ENCODE measurements at regions not wholly inside any gene's neighbourhood (a gene's known extent, or its start where the extent isn't known, plus 50 kb on each side); places are given as distances from the start of the nearest gene placed in this dataset.

GRCh38 chr7:73967832-73968290 lies 60.1 kb upstream of the ELN start (continued):
- TF ChIP-seq ELK1 (IDR thresholded peaks at IDR 0.05; ENCODE audit: borderline replicate concordance, low read depth, low read length) (no peak), FOS (IDR thresholded peaks at IDR 0.05; ENCODE audit: low read depth, low read length) (no peak), RAD21 (IDR thresholded peaks at IDR 0.05; ENCODE audit: low read length) (no peak), RFX5 (IDR thresholded peaks at IDR 0.05; ENCODE audit: low read depth, low read length) (no peak)

DNA sequence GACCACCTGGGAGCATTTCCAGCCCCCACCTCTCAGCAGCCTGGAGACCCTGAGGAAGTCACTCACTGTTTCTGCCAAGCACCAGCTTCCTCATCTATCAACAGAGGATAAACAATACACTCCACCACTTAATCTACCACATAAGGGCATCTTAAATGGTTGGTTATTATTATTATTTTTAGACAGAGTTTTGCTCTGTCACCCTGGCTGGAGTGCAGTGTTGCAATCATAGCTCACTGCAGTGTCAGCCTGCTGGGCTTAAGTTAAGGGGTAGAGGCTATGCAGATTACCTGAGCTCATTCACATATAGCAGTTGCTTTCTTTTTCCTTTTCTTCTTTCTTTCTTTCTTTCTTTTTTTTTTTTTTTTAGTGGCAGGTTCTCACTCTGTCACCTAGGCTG lies 59.5 kb upstream of the ELN start:
- Histone ChIP-seq H4K5ac (ENCODE audit: low read depth, low read length) (no peak overlapping the region), H3K9ac (ENCODE audit: low read depth, low read length) (no peak overlapping the region), H4K91ac (ENCODE audit: insufficient read depth, low read depth, low read length) (no peak overlapping the region), H2BK120ac (ENCODE audit: low read depth, low read length) (no peak overlapping the region), H3K9me3 (ENCODE audit: control insufficient read depth, insufficient read depth, low read length) (peaks cover 9% of the 10 kb centered on the region), H3K14ac (replicated peaks; ENCODE audit: low read depth, low read length) (no peak overlapping the region), H4K8ac (ENCODE audit: low read depth in 2 of 2, low read length in 2 of 2) (no peak overlapping the region), H2BK20ac (ENCODE audit: low read depth, low read length) (no peak overlapping the region), H3K9me1 (ENCODE audit: insufficient read depth, low read length) (no peaks in the 10 kb centered on the region), H3K27ac (ENCODE audit: insufficient read depth, low read length) (no peak overlapping the region), H3K79me1 (ENCODE audit: low read depth in 1 of 2, low read length in 2 of 2) (no peaks in the 10 kb centered on the region), H3K4me3 (ENCODE audit: insufficient read depth, low read depth, low read length) (no peak overlapping the region), H4K20me1 (ENCODE audit: insufficient read depth, low read length) (no peaks in the 10 kb centered on the region), H3K56ac (ENCODE audit: extremely low read depth, insufficient read depth, low read length) (no peak overlapping the region), H2AFZ (replicated peaks; ENCODE audit: low read length, poor library complexity) (no peak overlapping the region), H3K4ac (ENCODE audit: low read depth, low read length) (no peak overlapping the region), H3K4me1 (ENCODE audit: control insufficient read depth, insufficient read depth, low read length) (peaks cover 3% of the 10 kb centered on the region), H3K4me2 (ENCODE audit: low read depth, low read length) (no peak overlapping the region), H3K23ac (ENCODE audit: low read depth, low read length) (no peak overlapping the region), H3K36me3 (ENCODE audit: control insufficient read depth, insufficient read depth, low read length) (no peaks in the 10 kb centered on the region), H2BK15ac (ENCODE audit: low read depth, low read length) (no peak overlapping the region), H2BK5ac (ENCODE audit: low read depth, low read length, poor library complexity, severe bottlenecking) (no peak overlapping the region), H3K18ac (ENCODE audit: low read depth, low read length) (no peak overlapping the region), H3K27me3 (ENCODE audit: control insufficient read depth, insufficient read depth, low read length) (no peaks in the 10 kb centered on the region), H2AK5ac (ENCODE audit: low read depth, low read length) (no peak overlapping the region), H2AK9ac (replicated peaks; ENCODE audit: low read depth, low read length, poor library complexity) (no peak overlapping the region)
- no TSS peak for BruUV-seq (replicated peaks)
- ATAC-seq (ENCODE audit: low read depth), result 0 out of 2 replicates have a peak, but pooled peaks have one; percentile 49
- POLR2A ChIA-PET (ENCODE audit: unreplicated experiment), result no interaction called here
- dilution Hi-C loops (cut with HindIII; ENCODE audit: low sequenced_read_pairs, unreplicated experiment), result no loop called here
- in situ Hi-C loops (cut with MboI; ENCODE audit: low sequenced_read_pairs), result no loop called here
- TF ChIP-seq CHD1 (IDR thresholded peaks at IDR 0.05; ENCODE audit: low read depth, low read length) (no peak), ELK1 (IDR thresholded peaks at IDR 0.05; ENCODE audit: borderline replicate concordance, low read depth, low read length) (no peak), RFX5 (IDR thresholded peaks at IDR 0.05; ENCODE audit: low read depth, low read length) (no peak), NFE2L2 (IDR thresholded peaks at IDR 0.05; ENCODE audit: low read depth, low read length) (peak; percentile 53; the same call in 1 of the 2 replicates), FOS (IDR thresholded peaks at IDR 0.05; ENCODE audit: low read depth, low read length) (no peak), SMC3 (IDR thresholded peaks at IDR 0.05; ENCODE audit: low read depth, low read length) (no peak), BHLHE40 (IDR thresholded peaks at IDR 0.05; ENCODE audit: low read depth, low read length) (no peak), POLR2A (IDR thresholded peaks at IDR 0.05; ENCODE audit: low read depth, low read length) (no peak), CEBPB (IDR thresholded peaks at IDR 0.05; ENCODE audit: low read depth, low read length) (peak; percentile 76), MXI1 (IDR thresholded peaks at IDR 0.05; ENCODE audit: borderline replicate concordance, low read depth, low read length) (no peak), RAD21 (IDR thresholded peaks at IDR 0.05; ENCODE audit: low read length) (no peak)
- CTCF ChIA-PET, result no interaction called here
- DNase-seq, result no peak
- intact Hi-C loops (cut with micrococcal nuclease), result no loop called here

Measured in IMR-90 (cell line).